Suprapubic skin (tissue), 4 donors: ENCODE measurements at regions not wholly inside any gene's neighbourhood (a gene's known extent, or its start where the extent isn't known, plus 50 kb on each side); places are given as distances from the start of the nearest gene placed in this dataset.

Experiments used
- DNase-seq, 2 donors: peaks; one replicate each; pipeline ENCODE4 v3.0.0-alpha.2; 2019; ENCODE audit warnings: low spot score in 2 of 2
- H3K27ac ChIP-seq: fragments of 200-600 bp; sonication (generic); one replicate; pipeline ENCODE4 v1.5.1; 2019
- H3K27me3 ChIP-seq: fragments of 200-600 bp; sonication (generic); one replicate; pipeline ENCODE4 v1.5.1; 2019
- H3K36me3 ChIP-seq: fragments of 200-600 bp; sonication (generic); one replicate; pipeline ENCODE4 v1.5.1; 2019
- H3K4me1 ChIP-seq: fragments of 200-600 bp; sonication (generic); one replicate; pipeline ENCODE4 v1.5.1; 2019
- H3K4me3 ChIP-seq: fragments of 200-600 bp; sonication (generic); one replicate; pipeline ENCODE4 v1.5.1; 2019; ENCODE audit warnings: mild to moderate bottlenecking
- H3K9me3 ChIP-seq: fragments of 200-600 bp; sonication (generic); one replicate; pipeline ENCODE4 v1.5.1; 2019
- CTCF ChIP-seq, 2 donors: fragments of 200-600 bp in 1 of 2; fragments of 450-650 bp in 1 of 2; sonication (generic) in 1 of 2; IDR thresholded peaks; one replicate each; pipeline ENCODE4 v1.5.1; 2016 to 2019; ENCODE audit warnings: antibody characterized with exemption in 2 of 2, mild to moderate bottlenecking in 1 of 2, moderate library complexity in 1 of 2
- EP300 ChIP-seq: sonication (generic); formaldehyde crosslinking; IDR thresholded peaks from one replicate; pipeline ENCODE4 v1.6.1; 2017; ENCODE audit warnings: antibody characterized with exemption
- POLR2A ChIP-seq, 2 donors: fragments of 450-650 bp; IDR thresholded peaks; one replicate each; pipeline ENCODE4 v1.6.1; 2017; ENCODE audit warnings: antibody characterized with exemption in 2 of 2, mild to moderate bottlenecking in 2 of 2, moderate library complexity in 2 of 2
- POLR2AphosphoS5 ChIP-seq, 3 donors: sonication (generic); formaldehyde crosslinking; IDR thresholded peaks; one replicate each; pipeline ENCODE4 v1.6.1; 2017; ENCODE audit warnings: antibody characterized with exemption in 3 of 3
- WGBS: methylation state at CpG from one replicate; pipeline ENCODE4 v1.1.5; 2018; 5-methylcytosine and 5-hydroxymethylcytosine counted together

DNA sequence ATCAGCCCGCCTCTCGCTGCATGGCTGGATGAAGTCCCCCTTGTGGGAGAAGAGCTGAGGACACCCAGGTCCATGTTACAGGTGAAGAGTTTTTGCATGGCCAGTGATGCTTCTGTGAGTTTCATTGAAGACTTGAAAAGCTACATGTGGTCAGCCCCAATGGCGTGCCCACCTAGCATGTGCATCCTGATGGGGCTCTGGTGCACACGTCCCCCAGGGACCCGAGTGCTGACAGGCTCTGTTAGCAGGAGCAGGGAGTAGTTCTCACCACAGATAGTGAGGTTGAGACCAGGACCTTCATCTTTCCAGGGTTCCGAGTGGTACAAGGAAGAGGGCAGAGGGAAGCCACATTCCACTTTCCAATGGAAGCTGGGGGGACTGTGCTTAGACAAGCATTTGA lies 184.8 kb upstream of the C1orf174 start:
- H3K9me3 ChIP-seq, result no peaks in the 10 kb centered on the region
- peaks cover 30% of the 10 kb centered on the region for H3K27me3 ChIP-seq
- H3K4me3 ChIP-seq, result no peak overlapping the region
- H3K36me3 ChIP-seq, result no peaks in the 10 kb centered on the region
- DNase-seq, result peak in 1 of 2 donors; percentile 27
- peaks cover 5% of the 10 kb centered on the region for H3K4me1 ChIP-seq
- 100% methylated on average over 6 of the region's 6 CpGs for WGBS
- TF ChIP-seq POLR2AphosphoS5 (IDR thresholded peaks at IDR 0.05), result no peak
- TF ChIP-seq EP300, result no peak
- TF ChIP-seq CTCF (IDR thresholded peaks at IDR 0.05), result no peak
- TF ChIP-seq POLR2A (IDR thresholded peaks at IDR 0.05), result no peak
- no peak overlapping the region for H3K27ac ChIP-seq

GRCh38 chr1:4085546-4085945 lies 185.5 kb upstream of the C1orf174 start:
- H3K9me3 ChIP-seq, result no peaks in the 10 kb centered on the region
- no peak overlapping the region for H3K27ac ChIP-seq
- peaks cover 27% of the 10 kb centered on the region for H3K27me3 ChIP-seq
- no peak for DNase-seq
- H3K4me3 ChIP-seq, result no peak overlapping the region
- 70% methylated on average over 5 of the region's 5 CpGs for WGBS
- TF ChIP-seq CTCF (IDR thresholded peaks at IDR 0.05) (no peak), POLR2A (IDR thresholded peaks at IDR 0.05) (no peak), POLR2AphosphoS5 (IDR thresholded peaks at IDR 0.05) (no peak), EP300 (no peak)
- H3K36me3 ChIP-seq, result no peaks in the 10 kb centered on the region
- peaks cover 5% of the 10 kb centered on the region for H3K4me1 ChIP-seq

GRCh38 chr1:4086085-4086850 lies 186.2 kb upstream of the C1orf174 start:
- no peak overlapping the region for H3K4me3 ChIP-seq
- no peaks in the 10 kb centered on the region for H3K36me3 ChIP-seq
- peaks cover 5% of the 10 kb centered on the region for H3K4me1 ChIP-seq
- TF ChIP-seq CTCF (IDR thresholded peaks at IDR 0.05) (no peak), POLR2A (IDR thresholded peaks at IDR 0.05) (no peak), EP300 (no peak), POLR2AphosphoS5 (IDR thresholded peaks at IDR 0.05) (no peak)
- peak; percentile 29 to 58 for DNase-seq
- peaks cover 2% of the 10 kb centered on the region for H3K9me3 ChIP-seq
- H3K27ac ChIP-seq, result no peak overlapping the region
- H3K27me3 ChIP-seq, result peaks cover 26% of the 10 kb centered on the region
- WGBS, result 80% methylated on average over 14 of the region's 14 CpGs

DNA sequence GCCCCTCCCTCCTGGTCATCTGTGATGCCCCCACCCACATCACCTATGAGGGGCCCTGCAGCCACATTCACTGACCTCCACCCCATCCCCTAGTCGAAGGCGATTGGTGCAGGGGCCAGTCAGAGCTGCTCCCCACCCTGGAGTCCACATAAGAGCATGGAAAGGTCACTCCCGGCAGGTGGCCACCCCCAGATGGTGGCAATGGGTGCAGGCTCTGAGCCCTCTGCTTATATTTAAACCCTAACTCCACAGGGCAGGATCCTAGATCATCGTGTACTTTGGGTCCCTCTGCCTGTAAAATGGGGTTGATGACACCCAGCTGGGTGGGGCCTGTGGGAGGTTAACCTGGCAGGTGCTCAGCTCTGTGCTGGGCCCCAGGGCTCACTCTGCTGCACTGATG lies 186.8 kb upstream of the C1orf174 start:
- peaks cover 5% of the 10 kb centered on the region for H3K4me1 ChIP-seq
- peaks cover 20% of the 10 kb centered on the region for H3K27me3 ChIP-seq
- TF ChIP-seq CTCF (IDR thresholded peaks at IDR 0.05), result no peak
- TF ChIP-seq EP300, result no peak
- no peak for TF ChIP-seq POLR2AphosphoS5 (IDR thresholded peaks at IDR 0.05)
- TF ChIP-seq POLR2A (IDR thresholded peaks at IDR 0.05), result no peak
- H3K9me3 ChIP-seq, result peaks cover 8% of the 10 kb centered on the region
- no peaks in the 10 kb centered on the region for H3K36me3 ChIP-seq
- peak; percentile 41 for DNase-seq
- no peak overlapping the region for H3K4me3 ChIP-seq
- WGBS, result 96% methylated on average over 3 of the region's 4 CpGs
- H3K27ac ChIP-seq, result no peak overlapping the region

DNA sequence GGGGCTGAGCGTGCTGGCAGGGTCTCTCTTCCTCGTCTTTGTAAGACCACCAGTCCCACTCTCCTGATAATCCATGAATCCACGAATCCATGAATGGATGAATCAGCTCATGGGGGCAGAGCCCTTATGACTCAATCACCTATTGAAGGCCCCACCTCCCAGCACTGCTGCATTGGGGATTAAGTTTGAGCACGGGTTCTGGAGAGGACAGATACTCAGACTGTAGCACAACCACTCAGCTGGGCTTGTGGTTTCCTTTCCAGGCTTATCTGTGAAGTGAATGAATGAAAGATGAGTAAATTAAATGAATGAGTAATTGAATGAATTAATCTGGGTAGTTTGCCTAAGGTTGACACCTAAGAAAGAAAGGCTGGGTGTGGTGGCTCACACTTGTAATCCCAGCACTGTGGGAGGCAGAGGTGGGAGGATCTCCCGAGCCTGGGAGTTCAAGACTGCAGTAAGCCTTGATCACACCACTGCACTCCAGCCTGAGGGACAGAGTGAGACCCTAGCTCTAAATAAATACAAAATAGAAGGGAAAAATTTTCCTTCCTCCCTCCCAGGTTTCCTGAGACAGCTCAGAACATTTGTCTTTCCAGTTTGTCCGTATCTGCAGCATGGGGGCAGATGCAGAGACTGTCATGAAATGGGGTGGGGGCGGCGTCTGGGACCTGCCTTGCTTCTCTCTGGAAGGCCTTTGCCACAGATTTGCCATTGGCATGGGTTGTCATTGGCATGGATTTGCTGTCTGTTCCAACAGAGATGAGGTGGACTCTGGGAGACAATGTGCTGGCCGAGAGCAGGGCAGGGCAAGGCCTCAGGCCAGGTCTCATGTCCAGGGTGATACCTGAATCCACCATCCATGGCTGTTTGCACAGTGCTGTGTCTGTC lies 187.7 kb upstream of the C1orf174 start:
- Histone ChIP-seq H3K4me3 (no peak overlapping the region), H3K27ac (no peak overlapping the region), H3K36me3 (no peaks in the 10 kb centered on the region), H3K4me1 (peaks cover 2% of the 10 kb centered on the region), H3K9me3 (peaks cover 10% of the 10 kb centered on the region), H3K27me3 (peaks cover 14% of the 10 kb centered on the region)
- DNase-seq, result peak; percentile 16 to 55
- 75% methylated on average over 7 of the region's 9 CpGs for WGBS
- no peak for TF ChIP-seq POLR2A (IDR thresholded peaks at IDR 0.05)
- no peak for TF ChIP-seq EP300
- TF ChIP-seq POLR2AphosphoS5 (IDR thresholded peaks at IDR 0.05), result no peak
- no peak for TF ChIP-seq CTCF (IDR thresholded peaks at IDR 0.05)
